ENCODE measurements at regions not wholly inside any gene's neighbourhood (a gene's known extent, or its start where the extent isn't known, plus 50 kb on each side); places are given as distances from the start of the nearest gene placed in this dataset.

DNA sequence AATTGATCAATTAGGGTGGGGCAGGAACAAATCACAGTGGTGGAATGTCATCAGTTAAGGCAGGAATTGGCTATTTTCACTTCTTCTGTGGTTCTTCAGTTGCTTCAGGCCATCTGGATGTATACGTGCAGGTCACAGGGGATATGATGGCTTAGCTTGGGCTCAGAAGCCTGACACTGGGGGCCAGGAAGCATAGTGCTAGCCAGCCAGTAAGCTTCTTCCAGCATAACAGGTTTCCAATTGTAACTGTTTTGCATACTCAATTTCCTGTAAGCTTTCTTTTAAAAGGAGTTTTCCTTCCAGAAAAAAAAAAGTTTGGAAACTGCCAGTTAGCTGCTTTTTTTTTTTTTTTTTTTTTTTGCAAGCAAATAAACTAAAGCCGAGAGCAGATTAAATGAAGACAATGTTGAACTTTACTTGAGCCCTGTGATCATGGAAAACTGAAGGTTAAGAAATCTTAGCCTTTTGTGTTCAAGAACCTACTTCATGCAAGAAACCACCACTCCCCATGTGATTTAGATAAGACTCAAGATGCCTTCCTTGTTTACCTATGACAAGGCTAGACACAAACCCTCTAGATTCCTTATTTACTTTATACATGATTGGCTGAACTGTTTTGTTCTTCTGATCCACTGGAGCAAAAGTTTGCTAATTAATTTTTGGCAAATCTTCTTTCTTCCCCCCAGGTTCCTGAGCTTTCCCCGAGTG lies 126.9 kb upstream of the LINC00305 start:
- Histone ChIP-seq H3K27me3 (no peaks in the 10 kb centered on the region), H3K9me3 (no peaks in the 10 kb centered on the region), H3K4me1 (peaks cover 10% of the 10 kb centered on the region), H3K36me3 (replicated peaks in 1 of 2; ENCODE audit: insufficient read depth in 1 of 2, low read depth in 2 of 2) (no peaks in the 10 kb centered on the region), H3K27ac (peak overlapping the region in 1 of 4 donors; percentile 19), H3K4me3 (no peak overlapping the region)
- intact Hi-C loops (cut with DNase I), result no loop called here
- WGBS, 2 donors, result 61 to 72% methylated on average over 3 of the region's 3 CpGs
- ATAC-seq (no peak), DNase-seq (no peak)
- TF ChIP-seq CTCF (IDR thresholded peaks at IDR 0.05), result no peak
- TF ChIP-seq POLR2A (IDR thresholded peaks at IDR 0.05), result no peak

GRCh38 chr18:64273724-64274123 lies 124.8 kb upstream of the LINC00305 start:
- no peaks in the 10 kb centered on the region for H3K9me3 ChIP-seq
- no peaks in the 10 kb centered on the region for H3K36me3 ChIP-seq (replicated peaks in 1 of 2; ENCODE audit: insufficient read depth in 1 of 2, low read depth in 2 of 2)
- peaks cover 10% of the 10 kb centered on the region for H3K4me1 ChIP-seq
- no peak for TF ChIP-seq CTCF (IDR thresholded peaks at IDR 0.05)
- TF ChIP-seq POLR2A (IDR thresholded peaks at IDR 0.05), result no peak
- DNase-seq, result no peak
- WGBS, 2 donors, result 70 to 81% methylated on average over 3 of the region's 3 CpGs
- H3K27me3 ChIP-seq, result no peaks in the 10 kb centered on the region
- H3K4me3 ChIP-seq, result no peak overlapping the region
- ATAC-seq, result no peak
- intact Hi-C loops (cut with DNase I), result no loop called here
- H3K27ac ChIP-seq, result no peak overlapping the region

DNA sequence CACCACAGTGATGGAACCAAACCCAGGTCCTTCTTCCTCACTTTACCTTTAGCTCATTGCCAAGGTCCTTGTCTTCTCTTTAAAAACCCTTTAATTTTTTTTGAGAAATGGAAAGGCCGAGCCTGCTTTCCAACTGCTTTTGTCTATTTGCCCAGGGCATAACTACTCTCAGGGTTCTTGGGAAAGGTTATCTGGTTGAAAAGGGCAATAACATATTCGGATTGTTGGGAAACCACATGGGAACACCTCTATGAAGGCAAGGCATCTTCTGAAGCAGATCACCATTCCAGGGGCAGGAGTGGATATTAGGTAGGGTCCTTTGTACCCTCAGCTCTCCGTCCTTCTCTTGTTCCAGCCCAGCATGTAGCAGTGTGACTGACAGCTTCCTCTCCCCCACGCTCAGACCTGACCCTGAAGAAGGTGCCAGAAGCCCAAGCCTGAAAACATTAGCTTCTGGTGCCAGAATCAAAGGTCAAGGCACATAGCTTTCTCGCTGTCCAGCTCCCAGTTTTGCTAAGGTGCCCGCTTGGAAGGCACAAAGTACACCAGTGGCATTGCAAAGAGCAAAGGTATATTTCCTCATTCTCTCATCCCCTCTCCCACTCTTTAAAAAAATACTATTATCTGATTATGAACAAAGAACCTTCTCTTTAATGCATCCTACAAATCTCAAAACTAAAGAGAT lies 123.2 kb upstream of the LINC00305 start:
- H3K36me3 ChIP-seq (replicated peaks in 1 of 2; ENCODE audit: insufficient read depth in 1 of 2, low read depth in 2 of 2), result no peaks in the 10 kb centered on the region
- no peaks in the 10 kb centered on the region for H3K9me3 ChIP-seq
- WGBS, 2 donors, result 41 to 42% methylated on average over 6 of the region's 6 CpGs
- TF ChIP-seq CTCF (IDR thresholded peaks at IDR 0.05) (no peak), POLR2A (IDR thresholded peaks at IDR 0.05) (no peak)
- no peaks in the 10 kb centered on the region for H3K27me3 ChIP-seq
- no peak overlapping the region for H3K4me3 ChIP-seq
- DNase-seq, result no peak
- no peak overlapping the region for H3K27ac ChIP-seq
- ATAC-seq, result no peak
- peaks cover 10% of the 10 kb centered on the region for H3K4me1 ChIP-seq
- intact Hi-C loops (cut with DNase I), result no loop called here

DNA sequence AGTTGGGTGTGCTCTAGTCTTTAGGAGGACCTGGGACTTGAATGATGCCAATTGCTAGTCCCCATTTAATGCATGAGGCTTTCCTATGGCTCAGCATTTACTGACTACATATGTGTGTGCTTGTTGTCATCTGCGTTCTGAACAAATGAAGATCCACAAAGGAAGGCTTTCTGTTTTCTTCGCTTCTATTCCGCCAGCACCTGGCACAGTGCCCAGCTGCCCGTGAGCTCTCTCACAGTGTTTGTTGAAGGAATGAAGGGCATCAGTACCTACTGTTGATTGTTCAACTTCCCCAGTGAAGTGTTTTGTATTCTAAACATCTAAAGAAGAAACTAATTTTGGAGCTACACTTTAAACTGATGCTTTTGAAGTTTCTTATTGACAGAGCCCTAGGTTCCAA lies 122.4 kb upstream of the LINC00305 start:
- Histone ChIP-seq H3K27ac (no peak overlapping the region), H3K27me3 (no peaks in the 10 kb centered on the region), H3K9me3 (no peaks in the 10 kb centered on the region), H3K36me3 (replicated peaks in 1 of 2; ENCODE audit: insufficient read depth in 1 of 2, low read depth in 2 of 2) (no peaks in the 10 kb centered on the region), H3K4me1 (peaks cover 10% of the 10 kb centered on the region), H3K4me3 (no peak overlapping the region)
- ATAC-seq (no peak), DNase-seq (peak in 3 of 4 donors; percentile 8 to 53 (median 15))
- WGBS, 2 donors, result 12 to 19% methylated on average over 4 of the region's 4 CpGs
- TF ChIP-seq CTCF (IDR thresholded peaks at IDR 0.05), result no peak
- no peak for TF ChIP-seq POLR2A (IDR thresholded peaks at IDR 0.05)
- intact Hi-C loops (cut with DNase I), result no loop called here

Measured in body of pancreas (tissue), 4 donors.